RWPE2 (cell line): ENCODE measurements at regions not wholly inside any gene's neighbourhood (a gene's known extent, or its start where the extent isn't known, plus 50 kb on each side); places are given as distances from the start of the nearest gene placed in this dataset.

Source experiments
- ATAC-seq: fragments of 200-7000 bp; cut with Tn5 transposase; 3 replicates; pipeline ENCODE4 v1.9.1; 2021; ENCODE audit warnings: low read depth
- DNase-seq: peaks from one replicate; pipeline ENCODE4 v3.0.0-alpha.2; 2020; ENCODE audit warnings: low spot score
- H3K27ac ChIP-seq: fragments of 450-650 bp; 2 replicates; pipeline ENCODE4 v1.5.1; 2017; ENCODE audit warnings: mild to moderate bottlenecking; ENCODE audit not compliant: poor library complexity, severe bottlenecking
- H3K27me3 ChIP-seq: fragments of 250-450 bp; sonication (Bioruptor Pico); 2 replicates; pipeline ENCODE4 v1.5.1; 2021; ENCODE audit warnings: mild to moderate bottlenecking, moderate library complexity; ENCODE audit not compliant: insufficient read depth, poor library complexity, severe bottlenecking
- H3K36me3 ChIP-seq: fragments of 250-450 bp; sonication (Bioruptor Pico); 2 replicates; pipeline ENCODE4 v1.5.1; 2020; ENCODE audit warnings: low read depth, mild to moderate bottlenecking, moderate library complexity
- H3K4me1 ChIP-seq: fragments of 250-450 bp; sonication (Bioruptor Pico); 2 replicates; pipeline ENCODE4 v1.5.1; 2021; ENCODE audit warnings: mild to moderate bottlenecking, moderate library complexity; ENCODE audit not compliant: insufficient read depth, poor library complexity, severe bottlenecking
- H3K4me3 ChIP-seq: fragments of 250-450 bp; sonication (Bioruptor Pico); 2 replicates; pipeline ENCODE4 v1.5.1; 2021; ENCODE audit warnings: mild to moderate bottlenecking, moderate library complexity; ENCODE audit not compliant: severe bottlenecking
- H3K9me3 ChIP-seq: fragments of 250-450 bp; sonication (Bioruptor Pico); 2 replicates; pipeline ENCODE4 v1.5.1; 2021; ENCODE audit warnings: mild to moderate bottlenecking, moderate library complexity; ENCODE audit not compliant: severe bottlenecking
- TF ChIP-seq, protein P1 (sequence below): fragments of 450-650 bp; IDR thresholded peaks from one replicate; pipeline ENCODE4 v1.5.1; 2017; ENCODE audit warnings: mild to moderate bottlenecking, moderate library complexity; ENCODE audit not compliant: poor library complexity, severe bottlenecking

DNA sequence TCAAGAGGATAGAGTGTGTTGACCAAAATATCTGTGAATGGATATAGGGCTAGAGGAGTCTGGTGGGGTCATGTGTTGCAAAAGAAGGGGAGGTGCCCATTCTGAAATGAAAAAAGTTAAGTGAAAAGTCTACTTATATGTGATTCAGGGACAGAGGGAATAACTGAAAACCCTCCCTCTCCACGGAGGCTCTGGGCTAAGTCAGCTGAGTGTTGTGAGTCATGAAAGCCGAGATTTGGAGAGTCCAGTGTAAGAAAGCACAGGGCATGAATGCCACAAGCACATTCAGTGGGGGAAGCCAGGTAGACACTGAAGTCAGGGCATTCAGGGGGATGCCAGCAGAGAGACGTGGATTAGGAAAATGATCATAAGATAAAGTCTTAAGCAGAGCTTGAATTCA lies 871.9 kb downstream of the TSN start:
- ATAC-seq = no peak
- Histone ChIP-seq H3K27ac (no peak overlapping the region), H3K27me3 (no peaks in the 10 kb centered on the region), H3K4me3 (no peak overlapping the region), H3K4me1 (no peaks in the 10 kb centered on the region), H3K9me3 (no peaks in the 10 kb centered on the region), H3K36me3 (no peaks in the 10 kb centered on the region)
- no peak for DNase-seq
- TF ChIP-seq, protein P1, sequence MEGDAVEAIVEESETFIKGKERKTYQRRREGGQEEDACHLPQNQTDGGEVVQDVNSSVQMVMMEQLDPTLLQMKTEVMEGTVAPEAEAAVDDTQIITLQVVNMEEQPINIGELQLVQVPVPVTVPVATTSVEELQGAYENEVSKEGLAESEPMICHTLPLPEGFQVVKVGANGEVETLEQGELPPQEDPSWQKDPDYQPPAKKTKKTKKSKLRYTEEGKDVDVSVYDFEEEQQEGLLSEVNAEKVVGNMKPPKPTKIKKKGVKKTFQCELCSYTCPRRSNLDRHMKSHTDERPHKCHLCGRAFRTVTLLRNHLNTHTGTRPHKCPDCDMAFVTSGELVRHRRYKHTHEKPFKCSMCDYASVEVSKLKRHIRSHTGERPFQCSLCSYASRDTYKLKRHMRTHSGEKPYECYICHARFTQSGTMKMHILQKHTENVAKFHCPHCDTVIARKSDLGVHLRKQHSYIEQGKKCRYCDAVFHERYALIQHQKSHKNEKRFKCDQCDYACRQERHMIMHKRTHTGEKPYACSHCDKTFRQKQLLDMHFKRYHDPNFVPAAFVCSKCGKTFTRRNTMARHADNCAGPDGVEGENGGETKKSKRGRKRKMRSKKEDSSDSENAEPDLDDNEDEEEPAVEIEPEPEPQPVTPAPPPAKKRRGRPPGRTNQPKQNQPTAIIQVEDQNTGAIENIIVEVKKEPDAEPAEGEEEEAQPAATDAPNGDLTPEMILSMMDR = no peak

DNA sequence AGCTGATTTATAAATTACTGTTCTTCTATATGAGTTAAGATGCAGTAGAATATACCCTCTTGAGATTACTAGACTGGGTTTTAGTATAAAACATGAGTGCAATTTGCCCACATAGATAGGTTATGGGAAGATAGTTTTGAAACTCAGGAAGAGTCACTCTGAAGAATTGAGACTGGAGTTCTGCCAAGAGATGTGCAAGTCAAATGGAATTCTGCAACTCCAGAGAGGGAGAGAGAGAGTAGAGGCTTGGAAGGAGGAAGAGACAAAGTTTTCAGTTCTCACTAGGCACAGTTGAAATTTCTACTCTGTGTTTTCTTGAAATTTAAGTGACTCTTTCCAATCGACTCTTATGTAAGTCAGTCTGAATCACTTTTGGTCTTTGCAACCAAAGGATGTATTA lies 878.8 kb downstream of the TSN start:
- Histone ChIP-seq H3K36me3 (no peaks in the 10 kb centered on the region), H3K27ac (peak overlapping the region; percentile 77), H3K9me3 (no peaks in the 10 kb centered on the region), H3K4me3 (no peak overlapping the region), H3K4me1 (peaks cover 22% of the 10 kb centered on the region), H3K27me3 (no peaks in the 10 kb centered on the region)
- DNase-seq = no peak
- peak; percentile 93 for ATAC-seq
- TF ChIP-seq, protein P1 = no peak

DNA sequence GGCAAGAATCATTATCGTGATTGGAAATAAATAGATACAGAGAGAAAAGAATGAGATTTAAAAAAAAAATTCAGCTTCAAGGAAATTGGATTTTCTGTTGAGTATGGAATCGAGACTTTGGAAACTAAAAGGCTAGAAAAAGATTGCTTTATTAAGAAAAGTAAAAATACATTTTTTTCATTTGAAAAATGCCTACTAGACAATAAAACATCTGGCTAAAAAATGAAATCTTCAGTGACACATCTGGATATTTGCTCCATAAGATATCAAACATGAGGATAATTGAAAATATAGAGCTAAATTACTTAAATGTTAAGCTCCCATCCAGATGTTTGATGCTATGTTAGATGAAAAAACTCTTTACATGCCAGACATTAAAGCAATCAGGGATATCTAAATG lies 879.5 kb downstream of the TSN start:
- Histone ChIP-seq H3K27ac (peak overlapping the region; percentile 77), H3K4me1 (peaks cover 22% of the 10 kb centered on the region), H3K4me3 (no peak overlapping the region), H3K9me3 (no peaks in the 10 kb centered on the region), H3K27me3 (no peaks in the 10 kb centered on the region), H3K36me3 (no peaks in the 10 kb centered on the region)
- ATAC-seq = no peak
- no peak for DNase-seq
- TF ChIP-seq, protein P1 = no peak

DNA sequence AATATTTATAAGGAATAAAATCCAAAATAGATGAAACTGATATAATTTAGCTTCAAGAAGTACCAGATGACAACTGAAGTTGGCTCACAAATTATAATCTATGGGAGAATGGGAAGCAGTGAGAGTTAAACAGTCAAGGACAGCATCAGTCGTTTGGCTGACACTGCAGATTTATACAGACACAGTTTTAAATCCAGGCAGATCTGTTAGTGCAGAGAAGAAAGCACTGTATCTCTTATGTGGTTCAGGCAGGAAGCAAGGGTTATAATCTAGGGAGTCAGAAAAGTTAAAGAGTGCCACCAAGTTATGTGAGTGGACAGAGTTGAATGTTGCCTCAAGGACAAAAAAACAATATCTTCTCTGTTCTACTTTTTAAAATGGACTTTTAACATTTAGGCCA lies 880.2 kb downstream of the TSN start:
- DNase-seq (no peak), ATAC-seq (no peak)
- TF ChIP-seq, protein P1 = no peak
- no peaks in the 10 kb centered on the region for H3K36me3 ChIP-seq
- peaks cover 22% of the 10 kb centered on the region for H3K4me1 ChIP-seq
- H3K9me3 ChIP-seq = no peaks in the 10 kb centered on the region
- no peak overlapping the region for H3K4me3 ChIP-seq
- no peaks in the 10 kb centered on the region for H3K27me3 ChIP-seq
- peak overlapping the region; percentile 77 for H3K27ac ChIP-seq

DNA sequence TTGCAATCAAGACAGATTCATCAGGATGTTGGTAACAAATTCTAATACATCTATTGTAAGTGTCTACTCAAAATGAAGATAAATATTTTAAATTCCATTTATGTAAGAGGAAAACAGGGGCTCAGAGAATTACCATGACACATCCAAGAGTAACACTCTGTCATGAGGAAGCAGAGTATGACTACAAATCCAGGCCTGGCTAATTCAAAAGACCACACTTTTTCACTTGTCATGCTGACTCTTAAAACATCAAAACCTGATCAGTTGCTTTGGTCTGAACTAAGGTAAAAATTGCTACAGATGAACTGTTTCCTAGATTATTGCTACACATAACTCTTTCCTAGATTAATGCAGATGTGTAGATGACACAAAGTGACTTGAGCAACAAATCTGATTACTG lies 880.6 kb downstream of the TSN start:
- ATAC-seq (peak; percentile 68), DNase-seq (no peak)
- no peak overlapping the region for H3K4me3 ChIP-seq
- no peaks in the 10 kb centered on the region for H3K9me3 ChIP-seq
- peak overlapping the region; percentile 77 for H3K27ac ChIP-seq
- no peaks in the 10 kb centered on the region for H3K36me3 ChIP-seq
- TF ChIP-seq, protein P1 = no peak
- H3K4me1 ChIP-seq = peaks cover 22% of the 10 kb centered on the region
- no peaks in the 10 kb centered on the region for H3K27me3 ChIP-seq
